HEK293 (cell line): ENCODE measurements at regions not wholly inside any gene's neighbourhood (a gene's known extent, or its start where the extent isn't known, plus 50 kb on each side); places are given as distances from the start of the nearest gene placed in this dataset.
A peak's percentile ranks its signal among the peaks of the same experiment; 100 is the strongest.

Experiments used
- KLF16 ChIP-seq: fragments of 450-650 bp; formaldehyde crosslinking; IDR thresholded peaks from 2 replicates; pipeline ENCODE4 v1.5.1; 2017; ENCODE audit warnings: missing biosample characterization, missing genetic modification characterization
- OSR2 ChIP-seq: fragments of 450-650 bp; formaldehyde crosslinking; IDR thresholded peaks from 2 replicates; pipeline ENCODE4 v1.5.1; 2016; ENCODE audit warnings: missing biosample characterization, missing genetic modification characterization
- WT1 ChIP-seq: fragments of 450-650 bp; formaldehyde crosslinking; IDR thresholded peaks from 2 replicates; pipeline ENCODE4 v1.5.1; 2016; ENCODE audit warnings: missing biosample characterization, missing genetic modification characterization
- ZNF112 ChIP-seq: fragments of 450-650 bp; formaldehyde crosslinking; IDR thresholded peaks from 2 replicates; pipeline ENCODE4 v1.5.0; 2017; ENCODE audit warnings: missing biosample characterization, missing genetic modification characterization
- ZNF416 ChIP-seq: fragments of 450-650 bp; formaldehyde crosslinking; IDR thresholded peaks from 2 replicates; pipeline ENCODE4 v1.5.1; 2016; ENCODE audit warnings: missing biosample characterization, missing genetic modification characterization
- ZNF473 ChIP-seq: fragments of 450-650 bp; formaldehyde crosslinking; IDR thresholded peaks from 2 replicates; pipeline ENCODE4 v1.5.1; 2017; ENCODE audit warnings: missing biosample characterization, missing genetic modification characterization
- ZNF626 ChIP-seq: fragments of 450-650 bp; sonication (Bioruptor Pico); formaldehyde crosslinking; IDR thresholded peaks from 2 replicates; pipeline ENCODE4 v1.5.1; 2018; ENCODE audit warnings: missing biosample characterization, missing genetic modification characterization, inconsistent platforms
- ZNF76 ChIP-seq: fragments of 450-650 bp; formaldehyde crosslinking; IDR thresholded peaks from 2 replicates; pipeline ENCODE4; 2016; ENCODE audit warnings: low read depth, missing biosample characterization, missing genetic modification characterization, borderline replicate concordance
- ZNF776 ChIP-seq: fragments of 450-650 bp; formaldehyde crosslinking; IDR thresholded peaks from 2 replicates; pipeline ENCODE4 v1.5.0; 2017; ENCODE audit warnings: missing biosample characterization, missing genetic modification characterization, borderline replicate concordance
- ZNF785 ChIP-seq: fragments of 450-650 bp; formaldehyde crosslinking; IDR thresholded peaks from 2 replicates; pipeline ENCODE4 v1.5.1; 2016; ENCODE audit warnings: missing biosample characterization, missing genetic modification characterization
- ZNF830 ChIP-seq: fragments of 450-650 bp; IDR thresholded peaks from 2 replicates; pipeline ENCODE4 v1.5.0; 2018; ENCODE audit warnings: missing biosample characterization, missing genetic modification characterization, low read depth, mild to moderate bottlenecking, moderate library complexity
- TF ChIP-seq, protein P1 (sequence below): fragments of 450-650 bp; formaldehyde crosslinking; IDR thresholded peaks from 2 replicates; pipeline ENCODE4 v1.5.1; 2016; ENCODE audit warnings: missing biosample characterization, missing genetic modification characterization
- TF ChIP-seq, protein P2 (sequence below): fragments of 450-650 bp; formaldehyde crosslinking; IDR thresholded peaks from 2 replicates; pipeline ENCODE4 v1.5.1; 2016; ENCODE audit warnings: missing biosample characterization, missing genetic modification characterization
- TF ChIP-seq, protein P3 (sequence below): fragments of 450-650 bp; formaldehyde crosslinking; IDR thresholded peaks from 2 replicates; pipeline ENCODE4 v1.5.1; 2016; ENCODE audit warnings: missing biosample characterization, missing genetic modification characterization
- TF ChIP-seq, protein P4 (sequence below): fragments of 450-650 bp; formaldehyde crosslinking; IDR thresholded peaks from 2 replicates; pipeline ENCODE4 v1.5.1; 2017; ENCODE audit warnings: missing biosample characterization, missing genetic modification characterization
- TF ChIP-seq, protein P5 (sequence below): fragments of 450-650 bp; formaldehyde crosslinking; IDR thresholded peaks from 2 replicates; pipeline ENCODE4 v1.5.1; 2016; ENCODE audit warnings: missing biosample characterization, missing genetic modification characterization
- TF ChIP-seq, protein P6 (sequence below): fragments of 450-650 bp; formaldehyde crosslinking; IDR thresholded peaks from 2 replicates; pipeline ENCODE4 v1.5.1; 2017; ENCODE audit warnings: missing biosample characterization, missing genetic modification characterization
- TF ChIP-seq, protein P7 (sequence below): fragments of 450-650 bp; formaldehyde crosslinking; IDR thresholded peaks from 2 replicates; pipeline ENCODE4 v1.5.1; 2016; ENCODE audit warnings: missing biosample characterization, missing genetic modification characterization
- TF ChIP-seq, protein P8 (sequence below): fragments of 450-650 bp; formaldehyde crosslinking; IDR thresholded peaks from 2 replicates; pipeline ENCODE4; 2016; ENCODE audit warnings: missing biosample characterization, missing genetic modification characterization
- TF ChIP-seq, protein P9 (sequence below): fragments of 450-650 bp; formaldehyde crosslinking; IDR thresholded peaks from 2 replicates; pipeline ENCODE4 v1.5.1; 2016; ENCODE audit warnings: missing biosample characterization, missing genetic modification characterization

DNA sequence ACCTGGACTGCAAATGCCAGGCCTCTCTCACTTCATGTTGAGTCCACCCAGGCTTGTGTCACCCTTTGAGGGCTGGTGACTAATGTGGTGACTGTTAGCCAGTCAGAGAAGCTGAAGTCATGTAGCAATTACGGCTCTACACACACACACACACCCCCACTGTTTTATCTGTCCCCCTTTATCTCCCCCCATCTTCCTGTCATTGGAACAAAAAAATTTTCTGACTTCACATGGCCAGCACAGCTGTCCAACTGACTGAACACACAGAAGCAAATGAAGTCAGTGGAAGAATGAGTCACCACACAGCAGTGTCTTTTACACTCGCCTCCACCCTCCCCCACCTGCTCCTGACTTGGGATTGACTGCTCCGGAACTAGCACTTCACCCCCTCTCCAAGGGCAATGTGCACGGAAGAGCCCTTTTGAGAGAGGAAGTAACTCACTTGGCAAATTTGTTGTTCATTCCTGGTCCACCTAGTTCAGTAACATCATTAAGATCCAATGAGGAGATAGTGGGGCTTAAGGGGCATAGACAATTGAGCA, 198.0 kb downstream of the RNF144B start (continued):
- TF ChIP-seq, protein P1, sequence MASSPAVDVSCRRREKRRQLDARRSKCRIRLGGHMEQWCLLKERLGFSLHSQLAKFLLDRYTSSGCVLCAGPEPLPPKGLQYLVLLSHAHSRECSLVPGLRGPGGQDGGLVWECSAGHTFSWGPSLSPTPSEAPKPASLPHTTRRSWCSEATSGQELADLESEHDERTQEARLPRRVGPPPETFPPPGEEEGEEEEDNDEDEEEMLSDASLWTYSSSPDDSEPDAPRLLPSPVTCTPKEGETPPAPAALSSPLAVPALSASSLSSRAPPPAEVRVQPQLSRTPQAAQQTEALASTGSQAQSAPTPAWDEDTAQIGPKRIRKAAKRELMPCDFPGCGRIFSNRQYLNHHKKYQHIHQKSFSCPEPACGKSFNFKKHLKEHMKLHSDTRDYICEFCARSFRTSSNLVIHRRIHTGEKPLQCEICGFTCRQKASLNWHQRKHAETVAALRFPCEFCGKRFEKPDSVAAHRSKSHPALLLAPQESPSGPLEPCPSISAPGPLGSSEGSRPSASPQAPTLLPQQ (tag by site-specific recombination): peak; percentile 90
- TF ChIP-seq, protein P2, sequence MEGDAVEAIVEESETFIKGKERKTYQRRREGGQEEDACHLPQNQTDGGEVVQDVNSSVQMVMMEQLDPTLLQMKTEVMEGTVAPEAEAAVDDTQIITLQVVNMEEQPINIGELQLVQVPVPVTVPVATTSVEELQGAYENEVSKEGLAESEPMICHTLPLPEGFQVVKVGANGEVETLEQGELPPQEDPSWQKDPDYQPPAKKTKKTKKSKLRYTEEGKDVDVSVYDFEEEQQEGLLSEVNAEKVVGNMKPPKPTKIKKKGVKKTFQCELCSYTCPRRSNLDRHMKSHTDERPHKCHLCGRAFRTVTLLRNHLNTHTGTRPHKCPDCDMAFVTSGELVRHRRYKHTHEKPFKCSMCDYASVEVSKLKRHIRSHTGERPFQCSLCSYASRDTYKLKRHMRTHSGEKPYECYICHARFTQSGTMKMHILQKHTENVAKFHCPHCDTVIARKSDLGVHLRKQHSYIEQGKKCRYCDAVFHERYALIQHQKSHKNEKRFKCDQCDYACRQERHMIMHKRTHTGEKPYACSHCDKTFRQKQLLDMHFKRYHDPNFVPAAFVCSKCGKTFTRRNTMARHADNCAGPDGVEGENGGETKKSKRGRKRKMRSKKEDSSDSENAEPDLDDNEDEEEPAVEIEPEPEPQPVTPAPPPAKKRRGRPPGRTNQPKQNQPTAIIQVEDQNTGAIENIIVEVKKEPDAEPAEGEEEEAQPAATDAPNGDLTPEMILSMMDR (tag by site-specific recombination): no peak
- no peak for TF ChIP-seq KLF16
- TF ChIP-seq ZNF830 (tag by site-specific recombination): no peak
- TF ChIP-seq, protein P3, sequence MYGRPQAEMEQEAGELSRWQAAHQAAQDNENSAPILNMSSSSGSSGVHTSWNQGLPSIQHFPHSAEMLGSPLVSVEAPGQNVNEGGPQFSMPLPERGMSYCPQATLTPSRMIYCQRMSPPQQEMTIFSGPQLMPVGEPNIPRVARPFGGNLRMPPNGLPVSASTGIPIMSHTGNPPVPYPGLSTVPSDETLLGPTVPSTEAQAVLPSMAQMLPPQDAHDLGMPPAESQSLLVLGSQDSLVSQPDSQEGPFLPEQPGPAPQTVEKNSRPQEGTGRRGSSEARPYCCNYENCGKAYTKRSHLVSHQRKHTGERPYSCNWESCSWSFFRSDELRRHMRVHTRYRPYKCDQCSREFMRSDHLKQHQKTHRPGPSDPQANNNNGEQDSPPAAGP (tag by site-specific recombination): peak; percentile 93
- TF ChIP-seq ZNF112 (tag by site-specific recombination): no peak
- TF ChIP-seq, protein P4, sequence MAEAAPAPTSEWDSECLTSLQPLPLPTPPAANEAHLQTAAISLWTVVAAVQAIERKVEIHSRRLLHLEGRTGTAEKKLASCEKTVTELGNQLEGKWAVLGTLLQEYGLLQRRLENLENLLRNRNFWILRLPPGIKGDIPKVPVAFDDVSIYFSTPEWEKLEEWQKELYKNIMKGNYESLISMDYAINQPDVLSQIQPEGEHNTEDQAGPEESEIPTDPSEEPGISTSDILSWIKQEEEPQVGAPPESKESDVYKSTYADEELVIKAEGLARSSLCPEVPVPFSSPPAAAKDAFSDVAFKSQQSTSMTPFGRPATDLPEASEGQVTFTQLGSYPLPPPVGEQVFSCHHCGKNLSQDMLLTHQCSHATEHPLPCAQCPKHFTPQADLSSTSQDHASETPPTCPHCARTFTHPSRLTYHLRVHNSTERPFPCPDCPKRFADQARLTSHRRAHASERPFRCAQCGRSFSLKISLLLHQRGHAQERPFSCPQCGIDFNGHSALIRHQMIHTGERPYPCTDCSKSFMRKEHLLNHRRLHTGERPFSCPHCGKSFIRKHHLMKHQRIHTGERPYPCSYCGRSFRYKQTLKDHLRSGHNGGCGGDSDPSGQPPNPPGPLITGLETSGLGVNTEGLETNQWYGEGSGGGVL: peak; percentile 97
- TF ChIP-seq, protein P5, sequence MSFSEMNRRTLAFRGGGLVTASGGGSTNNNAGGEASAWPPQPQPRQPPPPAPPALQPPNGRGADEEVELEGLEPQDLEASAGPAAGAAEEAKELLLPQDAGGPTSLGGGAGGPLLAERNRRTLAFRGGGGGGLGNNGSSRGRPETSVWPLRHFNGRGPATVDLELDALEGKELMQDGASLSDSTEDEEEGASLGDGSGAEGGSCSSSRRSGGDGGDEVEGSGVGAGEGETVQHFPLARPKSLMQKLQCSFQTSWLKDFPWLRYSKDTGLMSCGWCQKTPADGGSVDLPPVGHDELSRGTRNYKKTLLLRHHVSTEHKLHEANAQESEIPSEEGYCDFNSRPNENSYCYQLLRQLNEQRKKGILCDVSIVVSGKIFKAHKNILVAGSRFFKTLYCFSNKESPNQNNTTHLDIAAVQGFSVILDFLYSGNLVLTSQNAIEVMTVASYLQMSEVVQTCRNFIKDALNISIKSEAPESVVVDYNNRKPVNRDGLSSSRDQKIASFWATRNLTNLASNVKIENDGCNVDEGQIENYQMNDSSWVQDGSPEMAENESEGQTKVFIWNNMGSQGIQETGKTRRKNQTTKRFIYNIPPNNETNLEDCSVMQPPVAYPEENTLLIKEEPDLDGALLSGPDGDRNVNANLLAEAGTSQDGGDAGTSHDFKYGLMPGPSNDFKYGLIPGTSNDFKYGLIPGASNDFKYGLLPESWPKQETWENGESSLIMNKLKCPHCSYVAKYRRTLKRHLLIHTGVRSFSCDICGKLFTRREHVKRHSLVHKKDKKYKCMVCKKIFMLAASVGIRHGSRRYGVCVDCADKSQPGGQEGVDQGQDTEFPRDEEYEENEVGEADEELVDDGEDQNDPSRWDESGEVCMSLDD (tag by site-specific recombination): peak; percentile 70; the same call in 1 of the 2 replicates
- TF ChIP-seq OSR2 (tag by site-specific recombination): peak; percentile 56
- TF ChIP-seq, protein P6, sequence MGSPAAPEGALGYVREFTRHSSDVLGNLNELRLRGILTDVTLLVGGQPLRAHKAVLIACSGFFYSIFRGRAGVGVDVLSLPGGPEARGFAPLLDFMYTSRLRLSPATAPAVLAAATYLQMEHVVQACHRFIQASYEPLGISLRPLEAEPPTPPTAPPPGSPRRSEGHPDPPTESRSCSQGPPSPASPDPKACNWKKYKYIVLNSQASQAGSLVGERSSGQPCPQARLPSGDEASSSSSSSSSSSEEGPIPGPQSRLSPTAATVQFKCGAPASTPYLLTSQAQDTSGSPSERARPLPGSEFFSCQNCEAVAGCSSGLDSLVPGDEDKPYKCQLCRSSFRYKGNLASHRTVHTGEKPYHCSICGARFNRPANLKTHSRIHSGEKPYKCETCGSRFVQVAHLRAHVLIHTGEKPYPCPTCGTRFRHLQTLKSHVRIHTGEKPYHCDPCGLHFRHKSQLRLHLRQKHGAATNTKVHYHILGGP (tag by site-specific recombination): no peak
- no peak for TF ChIP-seq ZNF416 (tag by site-specific recombination)
- no peak for TF ChIP-seq ZNF785 (tag by site-specific recombination)
- TF ChIP-seq, protein P7, sequence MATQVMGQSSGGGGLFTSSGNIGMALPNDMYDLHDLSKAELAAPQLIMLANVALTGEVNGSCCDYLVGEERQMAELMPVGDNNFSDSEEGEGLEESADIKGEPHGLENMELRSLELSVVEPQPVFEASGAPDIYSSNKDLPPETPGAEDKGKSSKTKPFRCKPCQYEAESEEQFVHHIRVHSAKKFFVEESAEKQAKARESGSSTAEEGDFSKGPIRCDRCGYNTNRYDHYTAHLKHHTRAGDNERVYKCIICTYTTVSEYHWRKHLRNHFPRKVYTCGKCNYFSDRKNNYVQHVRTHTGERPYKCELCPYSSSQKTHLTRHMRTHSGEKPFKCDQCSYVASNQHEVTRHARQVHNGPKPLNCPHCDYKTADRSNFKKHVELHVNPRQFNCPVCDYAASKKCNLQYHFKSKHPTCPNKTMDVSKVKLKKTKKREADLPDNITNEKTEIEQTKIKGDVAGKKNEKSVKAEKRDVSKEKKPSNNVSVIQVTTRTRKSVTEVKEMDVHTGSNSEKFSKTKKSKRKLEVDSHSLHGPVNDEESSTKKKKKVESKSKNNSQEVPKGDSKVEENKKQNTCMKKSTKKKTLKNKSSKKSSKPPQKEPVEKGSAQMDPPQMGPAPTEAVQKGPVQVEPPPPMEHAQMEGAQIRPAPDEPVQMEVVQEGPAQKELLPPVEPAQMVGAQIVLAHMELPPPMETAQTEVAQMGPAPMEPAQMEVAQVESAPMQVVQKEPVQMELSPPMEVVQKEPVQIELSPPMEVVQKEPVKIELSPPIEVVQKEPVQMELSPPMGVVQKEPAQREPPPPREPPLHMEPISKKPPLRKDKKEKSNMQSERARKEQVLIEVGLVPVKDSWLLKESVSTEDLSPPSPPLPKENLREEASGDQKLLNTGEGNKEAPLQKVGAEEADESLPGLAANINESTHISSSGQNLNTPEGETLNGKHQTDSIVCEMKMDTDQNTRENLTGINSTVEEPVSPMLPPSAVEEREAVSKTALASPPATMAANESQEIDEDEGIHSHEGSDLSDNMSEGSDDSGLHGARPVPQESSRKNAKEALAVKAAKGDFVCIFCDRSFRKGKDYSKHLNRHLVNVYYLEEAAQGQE (tag by site-specific recombination): peak; percentile 62; the same call in 1 of the 2 replicates
- TF ChIP-seq, protein P8, sequence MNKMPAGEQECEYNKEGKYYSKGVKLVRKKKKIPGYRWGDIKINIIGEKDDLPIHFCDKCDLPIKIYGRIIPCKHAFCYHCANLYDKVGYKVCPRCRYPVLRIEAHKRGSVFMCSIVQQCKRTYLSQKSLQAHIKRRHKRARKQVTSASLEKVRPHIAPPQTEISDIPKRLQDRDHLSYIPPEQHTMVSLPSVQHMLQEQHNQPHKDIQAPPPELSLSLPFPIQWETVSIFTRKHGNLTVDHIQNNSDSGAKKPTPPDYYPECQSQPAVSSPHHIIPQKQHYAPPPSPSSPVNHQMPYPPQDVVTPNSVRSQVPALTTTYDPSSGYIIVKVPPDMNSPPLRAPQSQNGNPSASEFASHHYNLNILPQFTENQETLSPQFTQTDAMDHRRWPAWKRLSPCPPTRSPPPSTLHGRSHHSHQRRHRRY (tag by site-specific recombination): no peak
- TF ChIP-seq, protein P9, sequence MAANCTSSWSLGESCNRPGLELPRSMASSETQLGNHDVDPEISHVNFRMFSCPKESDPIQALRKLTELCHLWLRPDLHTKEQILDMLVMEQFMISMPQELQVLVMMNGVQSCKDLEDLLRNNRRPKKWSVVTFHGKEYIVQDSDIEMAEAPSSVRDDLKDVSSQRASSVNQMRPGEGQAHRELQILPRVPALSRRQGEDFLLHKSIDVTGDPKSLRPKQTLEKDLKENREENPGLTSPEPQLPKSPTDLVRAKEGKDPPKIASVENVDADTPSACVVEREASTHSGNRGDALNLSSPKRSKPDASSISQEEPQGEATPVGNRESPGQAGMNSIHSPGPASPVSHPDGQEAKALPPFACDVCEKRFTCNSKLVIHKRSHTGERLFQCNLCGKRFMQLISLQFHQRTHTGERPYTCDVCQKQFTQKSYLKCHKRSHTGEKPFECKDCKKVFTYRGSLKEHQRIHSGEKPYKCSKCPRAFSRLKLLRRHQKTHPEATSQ: no peak
- no peak for TF ChIP-seq ZNF76 (tag by site-specific recombination)
- TF ChIP-seq ZNF473 (tag by site-specific recombination): peak; percentile 93
- TF ChIP-seq WT1 (tag by site-specific recombination): no peak
- TF ChIP-seq ZNF776 (tag by site-specific recombination): no peak
- no peak for TF ChIP-seq ZNF626 (tag by site-specific recombination)
